Stomach (tissue), 4 donors: ENCODE measurements at regions not wholly inside any gene's neighbourhood (a gene's known extent, or its start where the extent isn't known, plus 50 kb on each side); places are given as distances from the start of the nearest gene placed in this dataset.

ENCODE experiments used
- EP300 ChIP-seq: sonication (generic); formaldehyde crosslinking; IDR thresholded peaks from one replicate; pipeline ENCODE4 v1.6.1; 2017; ENCODE audit warnings: antibody characterized with exemption
- POLR2A ChIP-seq, 4 donors: fragments of 450-650 bp; IDR thresholded peaks; one replicate each; pipeline ENCODE4 v1.6.1; 2016; ENCODE audit warnings: antibody characterized with exemption in 4 of 4, control low read depth in 2 of 4, mild to moderate bottlenecking in 1 of 4, moderate library complexity in 1 of 4
- POLR2AphosphoS5 ChIP-seq, 3 donors: sonication (generic); formaldehyde crosslinking; IDR thresholded peaks; one replicate each; pipeline ENCODE4 v1.6.1; 2016; ENCODE audit warnings: antibody characterized with exemption in 3 of 3
- TF ChIP-seq, protein P1 (sequence below), 7 experiments: fragments of 450-650 bp in 4 of 7; fragments of 200-600 bp in 3 of 7; sonication (generic) in 3 of 7; IDR thresholded peaks; one replicate each; pipeline ENCODE4 v1.5.1; 2016 to 2019; ENCODE audit warnings: antibody characterized with exemption in 7 of 7, control low read depth in 2 of 7, mild to moderate bottlenecking in 1 of 7

DNA sequence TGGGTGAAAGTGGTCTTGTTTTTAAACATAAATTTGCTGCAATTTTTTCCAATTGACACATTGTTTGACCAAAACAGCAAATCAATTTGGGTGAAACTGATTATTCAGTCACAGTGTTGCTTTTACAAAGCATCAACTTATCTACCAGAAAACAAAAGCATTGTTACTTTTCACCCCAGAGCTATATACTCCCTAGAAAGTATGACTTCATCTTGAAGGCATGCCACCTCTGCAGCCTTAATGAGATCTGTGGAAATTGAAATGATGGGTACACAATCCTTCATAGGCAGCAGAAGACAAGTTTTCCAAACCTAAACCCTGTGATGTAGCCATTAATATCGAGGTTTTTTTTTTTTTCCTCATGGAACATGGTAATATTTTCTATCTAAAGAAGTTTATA lies 615.9 kb downstream of the CHSY3 start:
- TF ChIP-seq POLR2AphosphoS5 (IDR thresholded peaks at IDR 0.05) (no peak), POLR2A (IDR thresholded peaks at IDR 0.05) (no peak), EP300 (no peak)
- TF ChIP-seq, protein P1, sequence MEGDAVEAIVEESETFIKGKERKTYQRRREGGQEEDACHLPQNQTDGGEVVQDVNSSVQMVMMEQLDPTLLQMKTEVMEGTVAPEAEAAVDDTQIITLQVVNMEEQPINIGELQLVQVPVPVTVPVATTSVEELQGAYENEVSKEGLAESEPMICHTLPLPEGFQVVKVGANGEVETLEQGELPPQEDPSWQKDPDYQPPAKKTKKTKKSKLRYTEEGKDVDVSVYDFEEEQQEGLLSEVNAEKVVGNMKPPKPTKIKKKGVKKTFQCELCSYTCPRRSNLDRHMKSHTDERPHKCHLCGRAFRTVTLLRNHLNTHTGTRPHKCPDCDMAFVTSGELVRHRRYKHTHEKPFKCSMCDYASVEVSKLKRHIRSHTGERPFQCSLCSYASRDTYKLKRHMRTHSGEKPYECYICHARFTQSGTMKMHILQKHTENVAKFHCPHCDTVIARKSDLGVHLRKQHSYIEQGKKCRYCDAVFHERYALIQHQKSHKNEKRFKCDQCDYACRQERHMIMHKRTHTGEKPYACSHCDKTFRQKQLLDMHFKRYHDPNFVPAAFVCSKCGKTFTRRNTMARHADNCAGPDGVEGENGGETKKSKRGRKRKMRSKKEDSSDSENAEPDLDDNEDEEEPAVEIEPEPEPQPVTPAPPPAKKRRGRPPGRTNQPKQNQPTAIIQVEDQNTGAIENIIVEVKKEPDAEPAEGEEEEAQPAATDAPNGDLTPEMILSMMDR (IDR thresholded peaks at IDR 0.05) = no peak
